ENCODE measurements at regions not wholly inside any gene's neighbourhood (a gene's known extent, or its start where the extent isn't known, plus 50 kb on each side); places are given as distances from the start of the nearest gene placed in this dataset.

GRCh38 chr6:168250250-168250649 lies 69.3 kb downstream of the DACT2 start:
- TF ChIP-seq POLR2A (IDR thresholded peaks at IDR 0.05) (no peak), CTCF (IDR thresholded peaks at IDR 0.05) (no peak)

Measured in heart left ventricle (tissue), 13 donors.